ENCODE measurements at regions not wholly inside any gene's neighbourhood (a gene's known extent, or its start where the extent isn't known, plus 50 kb on each side); places are given as distances from the start of the nearest gene placed in this dataset.

DNA sequence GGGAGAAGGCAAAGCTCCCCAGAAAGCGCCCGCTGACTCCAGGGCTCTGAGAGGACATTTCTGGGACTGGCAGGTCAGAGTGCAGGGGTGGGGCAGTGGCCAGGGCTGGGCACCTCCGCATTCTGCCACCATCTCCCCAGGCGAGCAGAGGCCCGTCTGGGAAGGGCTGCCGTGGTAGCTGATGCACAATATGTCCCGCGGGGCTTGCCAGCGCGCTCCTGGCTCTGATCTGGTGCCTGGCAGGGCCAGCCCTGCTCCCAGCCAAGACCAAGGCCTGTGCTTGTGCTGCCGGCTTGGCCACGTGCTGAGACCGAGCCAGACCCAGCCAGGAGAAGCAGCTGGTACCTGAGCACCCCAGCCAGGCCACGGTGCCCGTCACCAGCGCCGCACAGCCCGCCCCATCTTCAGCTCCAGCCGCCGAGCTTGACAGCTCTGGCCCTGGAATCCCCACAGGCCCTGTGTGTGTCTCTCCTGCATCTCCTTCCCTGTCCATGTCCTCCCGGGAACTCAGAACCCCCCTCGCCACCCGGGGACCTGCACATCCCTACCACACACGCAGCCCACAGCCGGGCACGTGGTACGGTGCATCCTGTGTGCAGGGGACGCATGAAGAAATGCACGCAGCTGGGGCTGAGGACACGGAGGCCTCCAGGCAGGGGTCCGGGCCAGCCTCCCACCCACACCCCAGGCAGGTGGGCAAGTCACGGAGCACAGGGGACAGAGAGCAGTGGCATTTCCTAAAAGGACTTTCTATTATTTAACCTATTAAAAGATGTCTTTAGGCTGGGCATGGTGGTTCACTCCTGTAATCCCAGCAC is 68.6 kb upstream of the C14orf180 start:
- DNase-seq: no peak
- TF ChIP-seq GATA1 (IDR thresholded peaks at IDR 0.05; ENCODE audit: low read depth, low read length) (no peak), POLR2A (IDR thresholded peaks at IDR 0.05; ENCODE audit: low read length) (no peak)

- TF ChIP-seq POLR2A (IDR thresholded peaks at IDR 0.05; ENCODE audit: low read length): no peak
- TF ChIP-seq GATA1 (IDR thresholded peaks at IDR 0.05; ENCODE audit: low read depth, low read length): no peak
Measured at GRCh38 chr14:104512061-104512460, 67.5 kb upstream of the C14orf180 start.

GRCh38 chr14:104512771-104513640 is 66.6 kb upstream of the C14orf180 start:
- TF ChIP-seq POLR2A (IDR thresholded peaks at IDR 0.05; ENCODE audit: low read length) (no peak), GATA1 (IDR thresholded peaks at IDR 0.05; ENCODE audit: low read depth, low read length) (no peak)
- DNase-seq: no peak

More at GRCh38 chr14:104512061-104512460, 67.5 kb upstream of the C14orf180 start:
- no peak for DNase-seq

GRCh38 chr14:104513641-104514046 is 65.9 kb upstream of the C14orf180 start:
- TF ChIP-seq GATA1 (IDR thresholded peaks at IDR 0.05; ENCODE audit: low read depth, low read length): no peak
- TF ChIP-seq POLR2A (IDR thresholded peaks at IDR 0.05; ENCODE audit: low read length): no peak
- DNase-seq: no peak

GRCh38 chr14:104514156-104514848 is 65.3 kb upstream of the C14orf180 start:
- no peak for DNase-seq
- TF ChIP-seq POLR2A (IDR thresholded peaks at IDR 0.05; ENCODE audit: low read length) (no peak), GATA1 (IDR thresholded peaks at IDR 0.05; ENCODE audit: low read depth, low read length) (no peak)

DNA sequence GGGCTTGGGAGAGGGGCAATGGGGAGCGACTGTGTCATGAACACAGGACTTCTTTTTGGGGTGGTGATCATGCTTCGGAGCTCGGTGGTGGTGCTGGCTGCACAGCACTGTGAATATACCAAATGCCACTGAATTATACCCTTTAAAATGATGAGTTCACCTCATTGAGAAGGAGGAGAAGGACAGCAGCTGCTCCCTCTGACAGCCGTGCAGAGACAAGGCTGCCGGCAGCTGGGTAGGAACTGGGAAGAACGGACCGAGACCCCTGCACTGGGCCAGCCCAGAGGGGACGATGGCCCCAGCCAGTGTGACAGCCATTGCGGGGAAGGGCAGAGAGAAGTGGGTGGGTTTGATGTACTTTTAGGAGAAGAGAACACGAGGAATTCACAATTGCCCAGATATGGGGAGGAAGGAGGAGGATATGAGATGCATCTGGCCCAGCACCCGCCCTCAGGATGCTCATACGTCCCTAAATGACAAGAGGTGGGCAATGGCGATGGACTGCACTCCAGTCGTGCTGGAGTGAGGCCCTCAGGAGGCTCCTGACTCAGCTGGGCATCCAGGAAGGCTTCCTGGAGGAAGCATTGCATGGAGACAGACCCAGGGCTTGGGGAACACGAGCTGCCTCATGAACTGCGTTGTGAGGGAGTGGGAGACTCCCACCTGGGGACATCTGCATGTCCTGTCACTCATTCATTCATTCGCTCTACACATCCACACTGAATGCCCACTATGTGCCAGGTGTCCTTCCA is 64.3 kb upstream of the C14orf180 start:
- no peak for TF ChIP-seq GATA1 (IDR thresholded peaks at IDR 0.05; ENCODE audit: low read depth, low read length)
- no peak for TF ChIP-seq POLR2A (IDR thresholded peaks at IDR 0.05; ENCODE audit: low read length)

GRCh38 chr14:104515811-104516780 is 63.5 kb upstream of the C14orf180 start:
- DNase-seq: no peak
- TF ChIP-seq GATA1 (IDR thresholded peaks at IDR 0.05; ENCODE audit: low read depth, low read length) (no peak), POLR2A (IDR thresholded peaks at IDR 0.05; ENCODE audit: low read length) (no peak)

More for the DNA sequence above, 64.3 kb upstream of the C14orf180 start:
- DNase-seq: no peak

DNA sequence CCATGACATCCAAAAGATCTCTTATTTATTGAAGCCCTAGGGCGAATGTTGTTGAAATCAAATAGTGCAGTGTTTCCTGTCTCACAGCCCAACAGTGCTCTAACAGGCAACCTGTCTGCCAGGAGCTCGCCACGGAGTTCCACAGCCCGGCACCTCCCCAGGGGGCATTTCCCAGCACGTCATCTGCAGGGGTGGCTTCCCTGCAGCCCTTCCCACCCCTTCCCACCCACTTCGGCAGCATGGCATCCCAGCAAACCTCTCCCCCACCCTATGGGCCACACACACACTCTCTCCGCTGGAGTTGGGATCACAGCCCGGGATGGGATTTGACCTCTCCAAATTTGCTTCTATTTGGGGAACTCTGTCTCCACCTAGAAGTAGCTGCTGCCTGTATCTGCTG is 62.7 kb upstream of the C14orf180 start:
- no peak for DNase-seq
- TF ChIP-seq GATA1 (IDR thresholded peaks at IDR 0.05; ENCODE audit: low read depth, low read length) (no peak), POLR2A (IDR thresholded peaks at IDR 0.05; ENCODE audit: low read length) (no peak)

- TF ChIP-seq POLR2A (IDR thresholded peaks at IDR 0.05; ENCODE audit: low read length): no peak
- TF ChIP-seq GATA1 (IDR thresholded peaks at IDR 0.05; ENCODE audit: low read depth, low read length): no peak
- DNase-seq: no peak
Measured at GRCh38 chr14:104517426-104517825, 62.1 kb upstream of the C14orf180 start.

DNA sequence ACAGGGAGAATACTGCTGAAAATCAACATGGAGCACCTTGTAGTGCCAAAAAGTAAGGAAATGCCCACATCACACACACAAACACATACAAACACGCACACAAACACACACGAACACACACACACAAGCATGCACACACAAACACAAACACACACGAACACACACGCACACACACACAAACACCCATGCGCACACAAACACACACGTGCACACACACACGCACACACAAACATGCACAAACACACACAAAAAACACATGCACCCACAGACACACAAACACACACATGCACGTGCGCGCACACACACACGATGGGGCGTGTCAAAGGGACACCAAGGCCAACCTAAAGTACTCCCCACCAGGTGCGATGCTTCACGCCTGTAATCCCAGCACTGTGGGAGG is 61.7 kb upstream of the C14orf180 start:
- DNase-seq: no peak
- TF ChIP-seq GATA1 (IDR thresholded peaks at IDR 0.05; ENCODE audit: low read depth, low read length): no peak
- TF ChIP-seq POLR2A (IDR thresholded peaks at IDR 0.05; ENCODE audit: low read length): no peak

DNA sequence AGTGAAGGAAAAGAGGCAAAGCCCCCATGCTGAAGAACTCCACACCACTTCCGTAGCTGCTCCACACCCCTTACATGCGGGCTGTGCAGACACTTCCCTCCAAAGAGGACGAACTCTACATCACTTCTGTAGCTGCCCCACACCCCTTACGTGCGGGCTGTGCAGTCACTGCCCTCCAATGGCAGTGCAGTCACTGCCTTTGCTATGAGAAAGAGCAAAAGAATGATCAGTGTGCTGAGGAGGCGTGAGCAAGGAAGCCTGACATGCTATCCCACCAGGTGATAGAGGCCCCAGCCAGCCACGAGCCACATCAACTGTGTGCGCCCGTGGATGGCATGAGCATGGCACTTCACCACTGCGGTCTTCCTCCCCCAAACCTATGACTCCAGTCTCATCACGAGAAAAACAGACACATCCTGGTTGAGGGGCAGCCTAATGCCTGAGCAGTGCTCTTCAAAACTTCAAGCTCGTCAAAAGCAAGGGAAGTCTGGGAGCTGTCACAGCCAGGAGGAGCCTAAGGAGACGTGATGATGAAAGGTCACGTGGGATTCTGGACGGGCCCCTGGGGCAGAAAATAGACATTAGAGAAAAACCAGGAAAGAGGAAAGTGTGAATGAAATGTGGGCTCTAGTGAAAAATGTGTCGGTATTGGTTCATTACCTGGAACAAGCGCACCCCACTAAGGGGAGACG is 60.8 kb upstream of the C14orf180 start:
- no peak for DNase-seq
- TF ChIP-seq POLR2A (IDR thresholded peaks at IDR 0.05; ENCODE audit: low read length) (no peak), GATA1 (IDR thresholded peaks at IDR 0.05; ENCODE audit: low read depth, low read length) (no peak)

- no peak for DNase-seq
- TF ChIP-seq POLR2A (IDR thresholded peaks at IDR 0.05; ENCODE audit: low read length) (no peak), GATA1 (IDR thresholded peaks at IDR 0.05; ENCODE audit: low read depth, low read length) (no peak)
Measured at GRCh38 chr14:104519721-104520120, 59.8 kb upstream of the C14orf180 start.

Data from erythroblast (primary cell).